Erythroblast (primary cell): ENCODE measurements at regions not wholly inside any gene's neighbourhood (a gene's known extent, or its start where the extent isn't known, plus 50 kb on each side); places are given as distances from the start of the nearest gene placed in this dataset.

Experiments used
- GATA1 ChIP-seq: IDR thresholded peaks from 2 replicates; pipeline ENCODE4 v1.6.1; 2011; ENCODE audit warnings: low read depth, mild to moderate bottlenecking, control low read depth, low read length, moderate library complexity
- POLR2A ChIP-seq: IDR thresholded peaks from 2 replicates; pipeline ENCODE4 v1.6.1; 2011; ENCODE audit warnings: mild to moderate bottlenecking, low read length

GRCh38 chr10:78229489-78229888 lies 195.8 kb downstream of the RPS24 start:
- no peak for TF ChIP-seq POLR2A
- TF ChIP-seq GATA1 = no peak
